ENCODE measurements at regions not wholly inside any gene's neighbourhood (a gene's known extent, or its start where the extent isn't known, plus 50 kb on each side); places are given as distances from the start of the nearest gene placed in this dataset.

DNA sequence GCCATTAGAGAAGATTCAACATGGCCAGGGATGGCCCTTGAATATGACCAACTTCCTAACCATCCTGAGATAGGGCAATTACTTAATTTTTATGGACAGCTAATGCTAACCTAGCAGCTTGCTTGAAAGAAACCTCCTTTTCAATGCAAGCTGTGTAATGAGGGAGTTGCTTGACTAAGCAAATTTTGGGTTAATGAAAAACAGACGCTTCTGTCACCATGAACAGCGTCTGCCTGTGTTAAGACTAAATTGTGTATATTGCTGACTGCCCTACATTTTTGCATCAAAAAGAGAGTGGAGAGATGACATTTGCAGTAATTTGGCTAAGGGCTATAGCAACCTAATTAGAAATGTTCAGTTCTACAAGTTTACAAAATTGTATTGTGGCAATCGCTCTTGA lies 319.2 kb upstream of the LRATD1 start:
- no peak for DNase-seq

DNA sequence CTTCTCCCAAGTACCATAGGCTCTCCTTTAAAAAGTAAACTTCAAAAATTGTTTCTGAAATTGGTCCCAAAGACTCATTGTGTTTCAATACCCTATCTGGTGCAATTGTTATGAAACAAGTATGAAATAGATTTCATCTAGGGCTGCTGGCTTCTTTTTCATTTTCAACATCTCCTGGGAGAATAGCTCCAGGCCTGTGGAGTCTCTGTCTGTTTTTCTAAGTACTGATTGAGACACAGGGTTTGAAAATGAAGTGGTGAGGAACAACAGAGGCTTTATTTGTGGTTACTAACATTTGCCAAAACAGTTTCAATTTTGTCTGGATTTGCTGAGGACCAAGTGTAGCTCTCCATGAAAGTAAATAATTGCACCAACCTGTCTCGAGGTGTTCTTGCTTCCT lies 315.9 kb upstream of the LRATD1 start:
- no peak for DNase-seq

DNA sequence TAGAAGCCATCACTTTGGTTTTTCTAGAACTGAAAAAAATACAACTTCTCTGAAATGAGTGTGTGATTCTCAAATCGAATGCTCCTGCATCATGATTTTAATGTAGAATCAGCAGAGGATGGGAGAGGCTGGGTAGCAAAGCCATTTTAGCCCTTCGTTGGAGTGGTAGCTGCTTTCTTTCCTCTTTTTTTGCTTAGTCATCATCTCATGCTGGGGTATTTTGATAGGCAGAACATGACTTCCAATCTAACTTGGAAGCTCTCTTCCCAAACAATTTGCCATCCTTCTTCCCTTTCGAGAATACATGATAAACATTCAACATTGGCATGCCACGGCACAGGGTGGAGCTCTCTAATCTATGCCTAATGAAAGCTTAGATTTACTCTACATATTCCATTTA lies 311.2 kb upstream of the LRATD1 start:
- no peak for DNase-seq

DNA sequence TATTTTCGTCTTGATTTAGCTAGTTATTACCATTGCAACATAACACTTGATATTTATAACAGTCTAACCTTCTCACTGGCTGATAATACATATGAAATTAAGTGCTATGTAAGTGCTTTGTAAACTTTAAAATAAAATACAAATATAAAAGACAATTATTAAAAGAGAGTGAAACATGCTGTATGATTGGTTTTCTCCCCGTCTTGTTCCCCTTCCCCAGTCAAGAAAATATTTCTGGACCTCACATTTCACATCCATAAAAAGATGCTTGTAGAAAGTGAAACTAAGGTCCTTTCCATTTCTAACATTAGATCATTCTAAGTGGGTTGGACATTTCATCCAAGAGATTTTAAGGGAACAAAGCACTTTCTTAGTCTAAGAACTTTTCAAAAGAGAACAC lies 310.2 kb upstream of the LRATD1 start:
- DNase-seq, result no peak

DNA sequence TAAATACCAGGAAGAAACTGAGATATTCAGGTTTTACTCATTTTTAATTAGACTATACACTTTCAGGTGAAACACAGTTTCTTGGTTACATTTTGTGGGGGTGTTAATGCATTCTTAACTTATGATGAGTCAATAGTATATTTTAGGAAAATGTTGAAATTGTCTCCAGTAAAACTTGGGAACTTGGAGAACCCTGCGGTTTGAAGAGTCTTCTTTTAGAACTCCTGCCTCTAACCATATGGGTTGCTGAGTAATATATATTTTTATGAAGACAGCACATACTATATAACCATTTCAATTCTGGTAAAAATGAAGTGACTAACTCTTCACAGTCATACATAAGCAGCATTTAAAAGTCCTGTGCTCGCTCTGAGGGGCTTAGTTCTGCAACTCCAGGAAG lies 308.2 kb upstream of the LRATD1 start:
- no peak for DNase-seq

DNA sequence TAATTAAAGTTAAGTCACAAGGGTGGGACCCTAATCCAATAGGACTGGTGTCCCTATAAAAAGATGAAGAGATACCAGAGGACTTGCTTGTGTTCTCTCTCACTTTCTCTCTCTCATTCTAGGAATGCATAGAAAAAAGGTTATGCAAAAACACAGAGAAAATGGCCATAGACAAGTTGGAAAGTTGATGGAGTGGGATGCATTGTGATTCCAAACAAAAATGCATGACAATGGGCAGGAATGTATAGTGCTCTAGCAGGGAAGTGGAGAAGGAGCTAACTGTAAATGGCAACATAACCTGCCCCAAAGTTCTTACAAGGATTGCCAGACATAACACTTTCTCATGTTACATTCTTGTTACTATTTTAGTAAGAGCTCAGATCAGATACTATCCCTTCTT lies 301.6 kb upstream of the LRATD1 start:
- no peak for DNase-seq

DNA sequence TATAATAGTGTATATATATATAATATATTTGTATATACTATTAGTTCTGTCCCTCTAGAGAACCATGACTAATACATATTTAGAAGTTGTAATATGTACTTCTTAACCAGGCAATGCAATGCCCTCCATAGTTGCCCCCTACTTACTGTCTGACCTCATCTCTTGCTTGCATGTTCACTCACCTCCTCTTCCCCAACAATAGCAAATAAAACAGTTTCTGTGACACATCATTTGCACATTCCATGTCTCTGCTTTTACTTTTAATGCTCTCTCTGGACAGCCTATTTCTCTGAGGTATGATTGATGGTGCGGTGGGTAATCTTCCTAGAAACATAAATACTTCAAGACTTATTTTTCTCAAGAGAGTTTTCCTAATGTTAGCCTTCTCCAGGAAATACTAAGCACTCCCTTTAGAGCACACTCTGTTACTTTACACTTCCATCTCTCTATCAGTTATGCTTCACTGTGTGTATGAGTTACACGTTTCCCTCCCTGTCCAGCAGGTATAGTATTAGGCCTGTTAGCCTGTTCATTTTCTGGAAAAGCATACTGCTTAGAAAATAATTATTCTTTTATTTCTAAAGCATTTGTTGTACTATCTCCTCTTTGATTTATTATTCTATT lies 295.6 kb upstream of the LRATD1 start:
- no peak for DNase-seq

DNA sequence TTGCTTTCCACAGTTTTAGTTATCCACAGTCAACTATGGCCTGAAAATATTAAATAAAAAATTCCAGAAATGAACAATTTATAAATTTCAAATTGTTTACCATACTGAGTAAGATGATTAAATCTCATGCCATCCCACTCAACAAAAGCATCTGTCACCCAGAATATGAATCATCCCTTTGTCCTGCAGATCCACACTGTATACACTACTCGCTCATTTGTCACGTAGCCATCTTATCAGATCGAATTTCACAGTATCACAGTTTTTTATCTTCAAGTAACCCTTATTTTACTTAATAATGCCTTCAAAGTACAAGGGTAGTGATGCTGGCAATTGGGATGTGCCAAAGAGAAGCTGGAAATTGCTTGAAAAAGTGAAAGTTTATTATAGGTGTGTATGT lies 291.8 kb upstream of the LRATD1 start:
- DNase-seq, result no peak

DNA sequence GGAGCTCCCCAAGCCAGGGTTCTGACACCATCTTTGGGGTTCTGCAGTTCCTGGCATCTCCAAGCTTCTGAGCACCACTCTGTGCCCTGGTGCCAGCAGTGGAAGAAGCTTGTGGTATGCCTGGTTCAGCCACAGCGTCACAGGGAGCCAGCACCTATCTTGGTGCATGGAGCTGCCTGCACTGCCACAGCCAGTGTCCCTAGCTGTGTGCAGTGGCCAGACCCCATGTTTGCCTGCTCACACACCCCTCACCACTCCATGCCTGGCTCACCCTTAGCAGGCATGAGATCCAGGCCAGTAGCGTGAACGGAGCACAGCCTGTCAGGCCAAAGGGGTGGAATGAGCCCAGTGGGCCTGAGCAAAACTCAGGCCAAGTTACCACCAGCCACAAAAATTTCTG lies 290.2 kb upstream of the LRATD1 start:
- no peak for DNase-seq

DNA sequence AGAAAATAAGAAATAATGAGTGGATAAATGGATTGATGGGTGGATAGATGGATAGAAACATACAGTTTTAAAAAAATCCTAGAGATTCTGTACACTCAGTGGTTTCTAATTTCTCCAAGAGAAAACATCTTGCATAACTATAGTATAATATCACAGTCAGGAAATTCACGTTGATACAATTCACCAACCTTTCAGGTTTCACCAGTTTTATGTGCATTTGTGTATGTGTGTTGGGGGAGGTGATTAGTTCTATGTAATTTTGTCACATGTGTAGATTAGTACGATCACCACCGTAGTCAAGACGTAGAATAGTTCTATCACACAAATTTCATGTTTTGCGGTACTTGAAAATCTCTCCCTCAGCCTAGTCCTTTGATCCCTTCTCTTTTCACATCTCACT lies 288.2 kb upstream of the LRATD1 start:
- no peak for DNase-seq

DNA sequence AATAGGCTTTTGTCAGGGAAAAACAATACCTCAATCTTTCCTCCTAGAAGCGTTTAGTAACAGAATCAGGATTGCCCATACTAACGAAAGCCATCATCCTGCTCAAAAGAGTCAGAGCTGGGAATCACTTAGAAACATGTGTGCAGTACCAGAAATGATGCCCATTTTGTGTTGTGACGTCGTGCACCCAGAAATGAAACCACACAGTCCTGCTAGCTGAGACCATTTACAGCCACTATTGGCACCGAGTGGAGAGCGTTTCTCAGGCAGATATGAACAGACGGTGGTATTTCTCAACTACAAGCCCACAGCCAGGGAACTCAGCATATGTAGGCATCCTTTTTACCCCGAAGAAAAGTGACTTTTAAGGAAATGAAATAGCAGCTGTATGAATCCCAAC lies 284.3 kb upstream of the LRATD1 start:
- no peak for DNase-seq

DNA sequence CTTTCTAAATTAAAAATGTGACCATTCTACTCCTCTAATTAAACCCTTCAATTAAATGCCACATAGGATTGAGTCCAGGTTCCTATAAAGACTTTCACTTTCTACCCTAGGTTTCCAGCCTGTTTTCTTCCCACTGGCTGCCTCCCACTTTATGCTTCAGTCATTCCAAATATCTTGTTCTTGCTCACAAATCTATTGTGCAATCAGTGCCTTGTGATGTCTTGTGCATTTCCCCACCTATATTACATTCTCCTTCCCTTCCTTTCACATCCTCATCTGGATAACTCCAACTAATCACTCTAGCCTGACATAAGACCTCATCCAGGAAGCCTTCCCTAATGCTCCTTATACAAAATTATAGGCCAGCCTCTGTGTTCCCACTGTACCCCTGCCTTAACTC lies 281.7 kb upstream of the LRATD1 start:
- DNase-seq, result no peak

DNA sequence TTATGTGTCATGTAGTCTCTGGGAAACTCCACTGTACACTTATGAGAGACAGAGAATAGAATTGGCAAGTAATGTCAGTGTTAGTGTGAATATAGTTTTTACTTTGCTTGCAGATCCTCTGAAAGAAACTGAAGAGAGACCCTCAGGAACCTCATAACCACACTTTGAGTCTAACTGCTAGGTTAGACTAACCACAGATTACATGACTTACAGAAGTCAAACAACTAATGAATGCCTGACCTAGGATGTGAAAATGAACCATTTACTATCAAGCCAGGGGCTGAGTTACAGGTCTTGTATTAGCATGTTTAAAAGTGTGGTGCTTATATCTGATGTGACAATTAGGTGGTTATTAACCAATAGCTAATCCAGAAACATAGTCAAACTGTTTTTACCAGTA lies 280.4 kb upstream of the LRATD1 start:
- DNase-seq, result no peak

DNA sequence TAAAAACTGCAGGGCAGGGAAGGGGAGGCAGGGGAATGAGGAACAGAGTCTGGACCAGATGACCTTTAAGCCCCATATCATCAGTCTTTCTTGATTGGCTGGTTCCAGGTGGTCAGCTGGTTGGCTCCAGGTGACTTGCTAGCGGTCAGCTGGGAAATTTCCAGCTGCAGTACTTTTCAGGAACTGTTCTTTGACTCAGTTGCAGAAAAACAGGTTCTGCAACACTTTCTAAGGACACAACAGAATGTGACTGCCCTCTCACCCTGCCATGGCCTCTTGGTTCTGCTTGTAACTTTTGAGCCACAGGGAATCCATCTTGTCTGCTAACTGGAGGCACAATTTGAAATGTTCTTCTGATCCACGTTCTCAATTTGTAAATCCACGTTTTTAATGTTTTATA lies 278.3 kb upstream of the LRATD1 start:
- DNase-seq, result no peak

DNA sequence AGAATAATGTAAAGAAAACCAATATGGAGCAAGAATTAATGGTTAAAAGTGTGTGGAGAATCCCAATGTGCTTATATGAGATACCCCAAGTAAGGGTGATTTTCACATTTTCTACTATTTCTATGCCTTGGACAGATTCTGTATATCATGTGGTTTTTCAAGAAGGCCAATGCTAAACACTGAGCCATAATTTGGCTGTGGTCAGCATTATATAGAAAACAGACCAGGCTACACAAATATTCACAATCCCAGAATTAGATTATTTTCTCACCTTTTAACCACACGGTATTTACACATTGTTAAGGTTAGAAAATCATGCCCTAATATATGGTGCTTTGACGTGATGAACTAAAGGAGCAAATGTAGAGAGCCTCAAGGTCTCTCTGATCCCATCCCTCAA lies 277.4 kb upstream of the LRATD1 start:
- DNase-seq, result no peak

DNA sequence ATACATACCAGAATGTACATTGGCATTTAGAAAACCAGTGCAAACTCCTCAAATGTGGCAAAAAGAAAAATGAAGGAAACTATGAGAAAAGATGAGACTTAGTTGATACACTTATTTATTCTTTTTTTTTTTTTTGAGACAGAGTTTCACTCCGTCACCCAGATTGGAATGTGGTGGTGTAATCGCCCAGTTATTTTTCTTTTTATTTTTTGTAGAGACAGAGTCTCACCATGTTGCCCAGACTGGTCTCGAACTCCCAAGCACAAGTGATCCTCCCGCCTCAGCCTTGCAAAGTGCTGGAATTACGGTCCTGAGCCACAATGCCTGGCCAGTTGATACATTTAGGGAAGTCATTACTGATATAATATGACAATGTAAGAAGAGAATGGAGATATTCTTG lies 274.2 kb upstream of the LRATD1 start:
- DNase-seq, result no peak

DNA sequence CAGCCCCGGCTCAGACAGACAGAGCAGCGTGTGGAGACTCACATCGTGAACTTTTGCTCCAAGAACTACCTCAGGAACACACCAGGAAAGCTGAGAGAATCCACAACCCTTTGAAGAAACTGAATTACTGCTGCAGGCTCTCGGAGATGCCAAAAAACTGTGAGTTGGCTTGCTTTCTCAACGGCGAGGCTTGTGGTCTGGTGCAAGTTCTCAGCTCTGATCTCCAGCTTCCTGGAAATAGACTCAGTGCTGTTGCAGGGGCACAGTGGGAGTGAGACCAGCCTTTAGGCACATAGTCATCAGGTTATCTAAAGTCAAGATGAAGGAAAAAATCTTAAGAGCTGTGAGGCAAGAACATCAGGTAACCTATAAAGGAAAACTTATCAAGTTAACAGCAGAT lies 273.7 kb upstream of the LRATD1 start:
- DNase-seq, result no peak

DNA sequence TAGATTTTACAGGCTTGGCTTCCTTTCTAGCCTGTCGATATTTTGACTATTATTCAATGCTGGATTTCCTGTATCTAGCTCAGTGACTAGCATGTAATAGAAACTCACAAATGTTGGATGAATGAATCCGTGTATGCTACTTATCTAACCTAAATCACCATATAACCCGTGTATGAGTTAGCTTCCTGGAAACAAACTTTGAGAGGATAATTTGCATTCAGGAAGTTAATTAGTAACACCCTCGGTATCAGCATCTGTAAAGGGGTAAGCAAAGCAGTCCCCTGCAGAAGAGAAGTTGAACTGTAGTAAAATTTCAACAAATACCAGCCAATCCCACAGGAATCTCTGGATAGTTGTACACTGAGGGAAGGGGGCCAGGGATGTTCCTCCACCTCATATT lies 269.4 kb upstream of the LRATD1 start:
- no peak for DNase-seq

DNA sequence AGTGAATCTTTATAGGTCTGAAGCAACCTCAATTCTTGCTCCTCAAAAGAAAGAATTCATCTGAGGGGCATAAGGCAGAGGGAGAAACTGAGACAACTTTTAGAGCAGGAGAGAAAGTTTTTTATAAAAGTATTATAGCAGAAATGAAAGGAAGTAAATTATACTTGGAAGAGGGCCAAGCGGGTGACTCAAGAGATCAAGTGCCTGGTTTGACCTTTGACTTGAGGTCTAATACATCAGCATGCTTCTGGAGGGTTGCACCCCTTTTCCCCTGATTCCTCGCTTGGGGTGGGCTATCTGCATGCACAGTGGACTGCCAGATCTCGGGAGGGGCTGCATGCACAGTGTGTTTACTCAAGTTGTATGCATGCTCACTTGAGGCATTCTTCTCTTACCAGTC lies 268.5 kb upstream of the LRATD1 start:
- no peak for DNase-seq

DNA sequence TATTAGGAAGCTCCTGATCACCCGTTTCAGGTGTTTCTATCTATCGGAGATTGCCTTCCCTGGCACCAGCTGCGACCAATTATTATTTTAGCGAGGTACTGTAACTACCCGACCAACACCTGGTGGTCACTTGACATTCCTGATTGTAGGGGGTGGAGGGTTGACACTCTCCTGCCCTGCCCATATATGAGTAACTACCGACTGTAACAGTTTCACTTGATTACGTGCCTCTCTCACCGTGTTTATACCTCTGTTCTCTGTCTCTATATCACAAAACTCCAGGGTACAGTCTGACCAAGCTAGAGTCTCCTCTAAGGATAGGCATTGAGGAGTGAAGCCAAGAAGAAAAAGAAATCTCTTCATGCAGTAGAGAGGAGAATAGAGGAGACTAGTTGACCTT lies 268.0 kb upstream of the LRATD1 start:
- no peak for DNase-seq

DNA sequence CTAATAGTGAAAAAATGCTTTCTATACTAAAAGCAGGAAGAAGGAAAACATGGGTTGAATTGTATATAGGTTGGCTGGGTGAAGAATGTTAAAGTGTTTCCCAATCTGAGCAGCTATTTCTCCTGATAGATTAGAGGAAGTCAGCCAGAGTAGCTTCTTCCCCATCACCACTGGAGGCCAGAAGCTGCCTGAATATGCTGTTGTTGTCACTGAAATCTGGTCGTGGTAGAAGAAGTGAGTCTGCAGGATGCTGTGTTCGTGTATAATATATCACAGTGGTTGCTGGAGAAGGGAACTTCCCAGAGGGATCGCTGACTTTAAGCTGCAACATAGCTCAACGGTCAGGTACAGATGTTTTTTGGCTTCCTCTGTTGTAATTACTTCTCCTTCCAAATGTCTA lies 247.5 kb upstream of the LRATD1 start:
- DNase-seq, result no peak

DNA sequence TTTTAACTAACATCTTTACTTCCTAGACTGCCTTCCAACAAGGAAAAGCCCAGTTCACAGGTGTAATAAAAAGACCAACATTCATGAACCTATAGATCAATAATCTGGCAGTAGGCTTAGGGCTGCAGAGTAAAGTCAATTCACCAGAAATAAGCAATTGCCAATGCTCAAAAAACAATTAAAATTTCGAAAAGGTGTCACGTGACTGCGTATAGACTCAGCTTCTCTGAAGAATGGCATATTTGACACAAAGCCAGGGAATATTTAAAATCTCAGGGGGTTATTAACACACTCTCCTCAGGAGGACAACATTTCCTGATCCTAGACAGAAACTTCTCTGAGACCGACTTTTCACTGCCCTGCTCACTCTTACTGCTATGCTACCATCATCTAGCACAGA lies 245.2 kb upstream of the LRATD1 start:
- DNase-seq, result no peak

DNA sequence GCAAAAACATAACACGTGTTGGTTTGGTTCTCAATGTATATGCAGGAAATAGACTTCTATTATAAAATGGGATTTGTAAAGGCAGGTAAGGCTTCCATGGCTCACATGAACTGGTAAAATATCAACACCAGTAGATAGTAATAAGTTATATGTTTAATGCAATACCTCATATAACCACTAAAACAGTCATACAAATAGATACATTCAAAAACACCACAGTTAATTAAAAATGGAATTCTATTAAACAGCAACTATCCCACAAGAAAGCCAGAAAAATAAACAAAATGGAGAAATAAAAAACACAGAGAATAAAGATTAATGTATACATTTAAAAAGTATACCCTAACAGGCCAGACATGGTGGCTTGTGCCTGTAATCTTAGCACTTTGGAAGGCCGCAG lies 243.8 kb upstream of the LRATD1 start:
- no peak for DNase-seq

DNA sequence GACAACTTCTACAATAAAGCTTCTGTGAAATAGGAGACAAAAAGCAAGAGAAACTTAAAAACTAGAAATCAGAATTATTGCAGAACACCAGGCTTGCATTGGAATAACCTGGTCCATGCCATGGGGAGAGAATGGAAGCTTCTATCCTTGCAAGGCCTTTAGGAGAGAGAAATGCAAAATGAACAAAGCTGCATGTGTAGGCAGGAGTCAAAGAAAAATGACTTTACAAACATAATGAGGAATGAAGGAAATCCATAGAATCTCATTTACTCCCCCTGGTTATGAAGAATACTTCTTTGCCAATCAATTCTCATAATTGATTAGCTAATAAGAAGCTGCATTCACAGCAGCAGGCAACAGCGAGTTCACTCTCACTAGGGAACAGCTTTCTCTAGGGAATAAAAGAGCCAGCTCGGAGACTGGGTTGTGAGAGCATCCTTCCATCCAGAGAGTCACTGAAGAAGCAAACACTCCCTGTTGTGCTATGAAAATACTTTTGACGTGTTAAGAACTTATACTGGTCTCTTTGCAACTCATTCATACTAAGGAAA lies 235.9 kb upstream of the LRATD1 start:
- no peak for DNase-seq

Measured in nucleus accumbens (tissue), 56 donors.